SK-N-SH (cell line): ENCODE measurements at regions not wholly inside any gene's neighbourhood (a gene's known extent, or its start where the extent isn't known, plus 50 kb on each side); places are given as distances from the start of the nearest gene placed in this dataset.

Experiments used
- CTCF ChIP-seq: fragments of 200-600 bp; sonication (generic); IDR thresholded peaks from 2 replicates; pipeline ENCODE4 v1.6.1; 2017; ENCODE audit warnings: antibody characterized with exemption, mild to moderate bottlenecking, moderate library complexity
- GATA2 ChIP-seq: sonication (generic); formaldehyde crosslinking; IDR thresholded peaks from 2 replicates; pipeline ENCODE4 v1.5.0; 2020; ENCODE audit warnings: mild to moderate bottlenecking, missing genetic modification reagents
- POLR2AphosphoS5 ChIP-seq: IDR thresholded peaks from 2 replicates; pipeline ENCODE4 v1.6.1; 2012; ENCODE audit warnings: low read depth, low read length
- TF ChIP-seq, protein P1 (sequence below): IDR thresholded peaks from 2 replicates; pipeline ENCODE4 v1.6.1; 2012; ENCODE audit warnings: mild to moderate bottlenecking, low read depth, low read length, moderate library complexity

- TF ChIP-seq CTCF (no peak), GATA2 (no peak), POLR2AphosphoS5 (no peak)
- TF ChIP-seq, protein P1, sequence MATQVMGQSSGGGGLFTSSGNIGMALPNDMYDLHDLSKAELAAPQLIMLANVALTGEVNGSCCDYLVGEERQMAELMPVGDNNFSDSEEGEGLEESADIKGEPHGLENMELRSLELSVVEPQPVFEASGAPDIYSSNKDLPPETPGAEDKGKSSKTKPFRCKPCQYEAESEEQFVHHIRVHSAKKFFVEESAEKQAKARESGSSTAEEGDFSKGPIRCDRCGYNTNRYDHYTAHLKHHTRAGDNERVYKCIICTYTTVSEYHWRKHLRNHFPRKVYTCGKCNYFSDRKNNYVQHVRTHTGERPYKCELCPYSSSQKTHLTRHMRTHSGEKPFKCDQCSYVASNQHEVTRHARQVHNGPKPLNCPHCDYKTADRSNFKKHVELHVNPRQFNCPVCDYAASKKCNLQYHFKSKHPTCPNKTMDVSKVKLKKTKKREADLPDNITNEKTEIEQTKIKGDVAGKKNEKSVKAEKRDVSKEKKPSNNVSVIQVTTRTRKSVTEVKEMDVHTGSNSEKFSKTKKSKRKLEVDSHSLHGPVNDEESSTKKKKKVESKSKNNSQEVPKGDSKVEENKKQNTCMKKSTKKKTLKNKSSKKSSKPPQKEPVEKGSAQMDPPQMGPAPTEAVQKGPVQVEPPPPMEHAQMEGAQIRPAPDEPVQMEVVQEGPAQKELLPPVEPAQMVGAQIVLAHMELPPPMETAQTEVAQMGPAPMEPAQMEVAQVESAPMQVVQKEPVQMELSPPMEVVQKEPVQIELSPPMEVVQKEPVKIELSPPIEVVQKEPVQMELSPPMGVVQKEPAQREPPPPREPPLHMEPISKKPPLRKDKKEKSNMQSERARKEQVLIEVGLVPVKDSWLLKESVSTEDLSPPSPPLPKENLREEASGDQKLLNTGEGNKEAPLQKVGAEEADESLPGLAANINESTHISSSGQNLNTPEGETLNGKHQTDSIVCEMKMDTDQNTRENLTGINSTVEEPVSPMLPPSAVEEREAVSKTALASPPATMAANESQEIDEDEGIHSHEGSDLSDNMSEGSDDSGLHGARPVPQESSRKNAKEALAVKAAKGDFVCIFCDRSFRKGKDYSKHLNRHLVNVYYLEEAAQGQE = no peak
Measured at GRCh38 chr10:123378302-123378701, 224.1 kb downstream of the BUB3 start.
